Mesenchymal stem cell (in vitro differentiated cells and primary cell): ENCODE measurements at regions not wholly inside any gene's neighbourhood (a gene's known extent, or its start where the extent isn't known, plus 50 kb on each side); places are given as distances from the start of the nearest gene placed in this dataset.
A peak's percentile ranks its signal among the peaks of the same experiment; 100 is the strongest.

Experiments used
- DNase-seq: peaks from one replicate; pipeline ENCODE4 v3.0.0-alpha.2; 2013
- H2AFZ ChIP-seq: one replicate; pipeline ENCODE4 v1.6.1; 2013; ENCODE audit warnings: low read depth, mild to moderate bottlenecking, control low read depth, inconsistent platforms, low read length, moderate library complexity
- H2AK5ac ChIP-seq: 2 replicates; pipeline ENCODE4 v1.6.1; 2013; ENCODE audit warnings: low read length, moderate library complexity, mild to moderate bottlenecking, inconsistent platforms; ENCODE audit not compliant: severe bottlenecking
- H2BK120ac ChIP-seq: one replicate; pipeline ENCODE4 v1.6.1; 2013; ENCODE audit warnings: low read depth, mild to moderate bottlenecking, inconsistent platforms, low read length, moderate library complexity
- H2BK12ac ChIP-seq, 2 experiments: one replicate each; pipeline ENCODE4 v1.6.1; 2013; ENCODE audit warnings: inconsistent platforms in 2 of 2, low read length in 2 of 2, mild to moderate bottlenecking in 2 of 2, moderate library complexity in 2 of 2, control low read depth in 1 of 2
- H2BK15ac ChIP-seq: one replicate; pipeline ENCODE4 v1.6.1; 2013; ENCODE audit warnings: mild to moderate bottlenecking, low read depth, inconsistent platforms; ENCODE audit not compliant: poor library complexity, severe bottlenecking
- H2BK5ac ChIP-seq: 2 replicates; pipeline ENCODE4 v1.6.1; 2013; ENCODE audit warnings: low read depth, mild to moderate bottlenecking, low read length, control low read depth, inconsistent platforms; ENCODE audit not compliant: poor library complexity, severe bottlenecking
- H3K14ac ChIP-seq, 2 experiments: one replicate each; pipeline ENCODE4 v1.6.1; 2013; ENCODE audit warnings: inconsistent platforms in 2 of 2, low read length in 2 of 2, control low read depth in 1 of 2, mild to moderate bottlenecking in 1 of 2, moderate library complexity in 1 of 2
- H3K18ac ChIP-seq, 2 experiments: one replicate each; pipeline ENCODE4 v1.6.1; 2013; ENCODE audit warnings: inconsistent platforms in 2 of 2, low read length in 2 of 2, control low read depth in 1 of 2, low read depth in 1 of 2, mild to moderate bottlenecking in 1 of 2
- H3K23ac ChIP-seq, 2 experiments: one replicate each; pipeline ENCODE4 v1.6.1; 2013; ENCODE audit warnings: inconsistent platforms in 2 of 2, low read length in 2 of 2, mild to moderate bottlenecking in 2 of 2, moderate library complexity in 2 of 2, control low read depth in 1 of 2
- H3K27ac ChIP-seq: 2 replicates; pipeline ENCODE4 v1.5.1; 2013; ENCODE audit warnings: mild to moderate bottlenecking, moderate library complexity, low read length, control low read depth, inconsistent platforms; ENCODE audit not compliant: poor library complexity, severe bottlenecking
- H3K27me3 ChIP-seq, 2 experiments: 2 replicates each; pipeline versions ENCODE4 v1.6.1 to v1.7.0; 2013; ENCODE audit warnings: low read length in 2 of 2, mild to moderate bottlenecking in 2 of 2, moderate library complexity in 2 of 2, control low read depth in 1 of 2, inconsistent platforms in 1 of 2; ENCODE audit not compliant: control insufficient read depth in 1 of 2, insufficient read depth in 1 of 2
- H3K36me3 ChIP-seq, 2 experiments: 2 replicates each; pipeline versions ENCODE4 v1.6.1 to v1.7.0; 2013; ENCODE audit warnings: low read length in 2 of 2, control low read depth in 1 of 2, inconsistent platforms in 1 of 2, low read depth in 1 of 2, mild to moderate bottlenecking in 1 of 2; ENCODE audit not compliant: insufficient read depth in 2 of 2, control insufficient read depth in 1 of 2
- H3K4ac ChIP-seq, 2 experiments: one replicate each; pipeline ENCODE4 v1.6.1; 2013; ENCODE audit warnings: inconsistent platforms in 2 of 2, low read length in 2 of 2, mild to moderate bottlenecking in 2 of 2, moderate library complexity in 2 of 2, control low read depth in 1 of 2, low read depth in 1 of 2
- H3K4me1 ChIP-seq: 2 replicates; pipeline ENCODE4 v1.6.1; 2013; ENCODE audit warnings: low read depth, low read length, control low read depth; ENCODE audit not compliant: control insufficient read depth, insufficient read depth
- H3K4me2 ChIP-seq: 2 replicates; pipeline ENCODE4 v1.6.1; 2013; ENCODE audit warnings: low read length, mild to moderate bottlenecking, inconsistent platforms; ENCODE audit not compliant: poor library complexity, severe bottlenecking
- H3K4me3 ChIP-seq, 2 experiments: 2 replicates each; pipeline versions ENCODE4 v1.5.1 to v1.7.0; 2013; ENCODE audit warnings: low read length in 2 of 2, mild to moderate bottlenecking in 2 of 2, control low read depth in 1 of 2, low read depth in 1 of 2; ENCODE audit not compliant: insufficient read depth in 1 of 2
- H3K79me1 ChIP-seq: replicated peaks from 2 replicates; pipeline ENCODE4 v1.6.1; 2013; ENCODE audit warnings: mild to moderate bottlenecking, control low read depth, low read length, inconsistent platforms; ENCODE audit not compliant: poor library complexity, severe bottlenecking
- H3K9ac ChIP-seq: 2 replicates; pipeline ENCODE4 v1.7.0; 2013; ENCODE audit warnings: mild to moderate bottlenecking, low read length, moderate library complexity
- H3K9me3 ChIP-seq: 2 replicates; pipeline ENCODE4 v1.7.0; 2013; ENCODE audit warnings: mild to moderate bottlenecking, low read length; ENCODE audit not compliant: control insufficient read depth
- H4K8ac ChIP-seq: one replicate; pipeline ENCODE4 v1.6.1; 2013; ENCODE audit warnings: inconsistent platforms, mild to moderate bottlenecking, low read length, moderate library complexity
- H4K91ac ChIP-seq: one replicate; pipeline ENCODE4 v1.6.1; 2013; ENCODE audit warnings: mild to moderate bottlenecking, low read length, inconsistent platforms
- WGBS: methylation state at CpG from one replicate; pipeline ENCODE4 v1.1.7; 2013; ENCODE audit warnings: mixed read lengths; 5-methylcytosine and 5-hydroxymethylcytosine counted together

GRCh38 chr4:156298230-156298629, 344.6 kb upstream of the CTSO start:
- Histone ChIP-seq H3K14ac (no peak overlapping the region), H3K4ac (no peak overlapping the region), H3K4me3 (no peak overlapping the region), H3K18ac (no peak overlapping the region), H3K9me3 (no peaks in the 10 kb centered on the region), H2BK15ac (no peak overlapping the region), H3K27ac (no peak overlapping the region), H3K9ac (peak overlapping the region; percentile 83), H3K4me1 (no peaks in the 10 kb centered on the region), H4K8ac (no peak overlapping the region), H2AFZ (no peak overlapping the region), H2BK5ac (no peak overlapping the region), H3K4me2 (no peak overlapping the region), H3K27me3 (no peaks in the 10 kb centered on the region), H3K79me1 (no peaks in the 10 kb centered on the region), H3K36me3 (no peaks in the 10 kb centered on the region), H2BK120ac (no peak overlapping the region), H2AK5ac (no peak overlapping the region), H3K23ac (no peak overlapping the region), H2BK12ac (no peak overlapping the region), H4K91ac (no peak overlapping the region)
- peak; percentile 81 for DNase-seq

- Histone ChIP-seq H3K4me3 (no peak overlapping the region), H2BK12ac (no peak overlapping the region), H3K4me1 (no peaks in the 10 kb centered on the region), H2BK15ac (no peak overlapping the region), H3K27me3 (no peaks in the 10 kb centered on the region), H2AK5ac (no peak overlapping the region), H4K91ac (no peak overlapping the region), H2BK120ac (no peak overlapping the region), H3K23ac (no peak overlapping the region), H3K9ac (no peak overlapping the region), H2BK5ac (no peak overlapping the region), H3K4me2 (no peak overlapping the region), H3K79me1 (no peaks in the 10 kb centered on the region), H3K36me3 (no peaks in the 10 kb centered on the region), H4K8ac (no peak overlapping the region), H3K18ac (no peak overlapping the region), H2AFZ (no peak overlapping the region), H3K4ac (no peak overlapping the region), H3K27ac (no peak overlapping the region), H3K14ac (no peak overlapping the region), H3K9me3 (no peaks in the 10 kb centered on the region)
- DNase-seq = no peak
- WGBS = no CpG with 5 or more reads among the region's 1 CpG
These were observed 342.1 kb upstream of the CTSO start for GRCh38 chr4:156295676-156296195.

GRCh38 chr4:156294577-156294976, 340.9 kb upstream of the CTSO start:
- no peak overlapping the region for H4K8ac ChIP-seq
- H3K4ac ChIP-seq = no peak overlapping the region
- no peak overlapping the region for H2BK120ac ChIP-seq
- no peaks in the 10 kb centered on the region for H3K79me1 ChIP-seq
- H2AFZ ChIP-seq = no peak overlapping the region
- peak; percentile 91 for DNase-seq
- H2BK12ac ChIP-seq = no peak overlapping the region
- no peak overlapping the region for H2AK5ac ChIP-seq
- no peak overlapping the region for H3K4me2 ChIP-seq
- H3K9ac ChIP-seq = peak overlapping the region; percentile 46
- 3% methylated on average over 2 of the region's 2 CpGs for WGBS
- no peak overlapping the region for H2BK5ac ChIP-seq
- H2BK15ac ChIP-seq = no peak overlapping the region
- H3K27me3 ChIP-seq = no peaks in the 10 kb centered on the region
- no peak overlapping the region for H3K18ac ChIP-seq
- no peaks in the 10 kb centered on the region for H3K9me3 ChIP-seq
- H3K27ac ChIP-seq = peak overlapping the region; percentile 89
- no peaks in the 10 kb centered on the region for H3K36me3 ChIP-seq
- H4K91ac ChIP-seq = no peak overlapping the region
- no peak overlapping the region for H3K14ac ChIP-seq
- H3K23ac ChIP-seq = no peak overlapping the region
- H3K4me3 ChIP-seq = no peak overlapping the region
- no peaks in the 10 kb centered on the region for H3K4me1 ChIP-seq

GRCh38 chr4:156293657-156294297, 340.1 kb upstream of the CTSO start:
- no peak overlapping the region for H3K4me2 ChIP-seq
- H3K4me3 ChIP-seq = no peak overlapping the region
- no peak overlapping the region for H3K23ac ChIP-seq
- no peaks in the 10 kb centered on the region for H3K4me1 ChIP-seq
- no peaks in the 10 kb centered on the region for H3K27me3 ChIP-seq
- H2BK120ac ChIP-seq = no peak overlapping the region
- no peak overlapping the region for H3K4ac ChIP-seq
- peak overlapping the region; percentile 40 for H3K27ac ChIP-seq
- WGBS = no CpG with 5 or more reads among the region's 1 CpG
- no peaks in the 10 kb centered on the region for H3K9me3 ChIP-seq
- H3K18ac ChIP-seq = no peak overlapping the region
- no peak overlapping the region for H2BK15ac ChIP-seq
- no peak overlapping the region for H2BK12ac ChIP-seq
- H2BK5ac ChIP-seq = no peak overlapping the region
- H2AK5ac ChIP-seq = no peak overlapping the region
- no peak overlapping the region for H4K91ac ChIP-seq
- no peak overlapping the region for H4K8ac ChIP-seq
- no peak overlapping the region for H3K14ac ChIP-seq
- DNase-seq = peak; percentile 89
- H3K79me1 ChIP-seq = no peaks in the 10 kb centered on the region
- H3K36me3 ChIP-seq = no peaks in the 10 kb centered on the region
- no peak overlapping the region for H2AFZ ChIP-seq
- peak overlapping the region; percentile 46 for H3K9ac ChIP-seq
